NCI-H226 (cell line): ENCODE measurements at regions not wholly inside any gene's neighbourhood (a gene's known extent, or its start where the extent isn't known, plus 50 kb on each side); places are given as distances from the start of the nearest gene placed in this dataset.

Experiments used
- DNase-seq: peaks from one replicate; pipeline ENCODE4 v3.0.0-alpha.2; 2015

DNA sequence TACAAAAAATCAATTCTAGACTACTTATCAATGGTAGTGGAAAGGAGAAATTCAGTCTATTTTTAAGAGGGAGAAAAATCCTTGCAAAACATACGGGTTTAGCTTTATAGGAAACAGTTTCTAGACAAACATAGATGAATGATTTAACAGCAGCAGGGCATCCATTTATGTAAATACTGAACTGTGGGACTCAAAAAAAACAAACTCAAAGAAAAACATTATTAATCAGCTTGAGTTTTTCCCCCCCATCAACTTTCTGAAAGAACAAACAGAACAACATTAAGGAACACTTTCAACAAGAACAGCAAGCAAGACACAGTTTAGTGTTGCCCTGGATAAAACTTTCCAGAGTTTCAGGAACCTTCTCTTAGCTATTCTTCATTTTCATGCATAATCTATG lies 147.3 kb upstream of the KCNK2 start:
- no peak for DNase-seq

- no peak for DNase-seq
Observed at GRCh38 chr1:214939180-214939579, 143.4 kb upstream of the KCNK2 start.

DNA sequence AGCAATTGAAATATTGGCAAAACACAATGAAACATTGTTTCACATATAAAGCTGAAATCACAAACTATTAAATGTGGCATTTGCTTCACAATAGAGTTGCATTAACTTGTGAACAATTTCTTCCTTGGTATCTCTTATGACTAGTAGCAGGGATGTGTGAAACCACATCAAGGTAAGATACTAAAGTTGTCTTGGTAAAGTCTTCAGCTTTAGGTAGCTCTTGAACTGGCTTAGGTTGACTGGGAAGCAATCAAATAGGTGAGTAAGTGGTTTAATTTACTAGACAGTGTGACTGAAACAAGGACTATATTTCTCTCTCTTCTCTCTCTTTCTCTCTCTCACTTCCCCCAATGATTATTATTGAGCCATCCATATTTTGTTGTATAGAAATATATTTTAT lies 141.5 kb upstream of the KCNK2 start:
- DNase-seq = no peak

DNA sequence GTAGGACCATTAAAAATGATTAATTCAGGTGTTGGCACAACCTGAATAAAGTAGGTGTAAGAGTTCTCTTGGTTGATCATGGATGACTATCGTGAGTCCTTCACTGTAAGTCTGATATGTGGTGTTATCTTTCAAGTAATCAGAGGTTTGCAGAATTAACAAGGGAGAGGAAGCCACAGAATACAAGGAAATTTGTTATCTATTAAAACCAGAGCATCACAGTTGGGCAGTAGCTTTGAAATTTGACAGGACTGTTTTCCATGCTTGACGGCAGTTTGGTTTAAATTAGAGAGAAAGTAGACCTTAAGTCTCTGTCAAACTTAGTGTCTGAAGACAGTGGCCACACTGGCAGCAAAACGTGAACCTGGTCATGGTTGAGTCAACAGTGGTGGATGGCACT lies 139.5 kb upstream of the KCNK2 start:
- DNase-seq = no peak

- DNase-seq = no peak
Observed at GRCh38 chr1:214946615-214947014, 135.9 kb upstream of the KCNK2 start.

GRCh38 chr1:214952648-214953047 lies 129.9 kb upstream of the KCNK2 start:
- no peak for DNase-seq

GRCh38 chr1:214953901-214954616 lies 128.5 kb upstream of the KCNK2 start:
- no peak for DNase-seq

DNA sequence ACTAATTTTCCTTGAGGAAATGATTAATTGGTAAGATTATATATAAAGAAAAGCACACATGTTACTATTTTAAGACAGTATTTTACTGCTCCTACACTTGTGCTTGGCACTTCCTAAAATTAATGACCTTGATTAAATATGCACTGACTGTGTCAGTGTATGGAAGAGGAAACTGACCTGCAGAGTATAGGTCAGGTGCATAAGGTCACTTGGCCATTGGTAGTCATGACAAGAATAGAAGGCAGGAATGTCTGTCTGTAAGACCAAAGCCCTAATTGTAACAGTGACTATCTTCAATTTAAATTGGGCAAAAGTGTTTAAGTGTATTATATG lies 128.0 kb upstream of the KCNK2 start:
- no peak for DNase-seq

DNA sequence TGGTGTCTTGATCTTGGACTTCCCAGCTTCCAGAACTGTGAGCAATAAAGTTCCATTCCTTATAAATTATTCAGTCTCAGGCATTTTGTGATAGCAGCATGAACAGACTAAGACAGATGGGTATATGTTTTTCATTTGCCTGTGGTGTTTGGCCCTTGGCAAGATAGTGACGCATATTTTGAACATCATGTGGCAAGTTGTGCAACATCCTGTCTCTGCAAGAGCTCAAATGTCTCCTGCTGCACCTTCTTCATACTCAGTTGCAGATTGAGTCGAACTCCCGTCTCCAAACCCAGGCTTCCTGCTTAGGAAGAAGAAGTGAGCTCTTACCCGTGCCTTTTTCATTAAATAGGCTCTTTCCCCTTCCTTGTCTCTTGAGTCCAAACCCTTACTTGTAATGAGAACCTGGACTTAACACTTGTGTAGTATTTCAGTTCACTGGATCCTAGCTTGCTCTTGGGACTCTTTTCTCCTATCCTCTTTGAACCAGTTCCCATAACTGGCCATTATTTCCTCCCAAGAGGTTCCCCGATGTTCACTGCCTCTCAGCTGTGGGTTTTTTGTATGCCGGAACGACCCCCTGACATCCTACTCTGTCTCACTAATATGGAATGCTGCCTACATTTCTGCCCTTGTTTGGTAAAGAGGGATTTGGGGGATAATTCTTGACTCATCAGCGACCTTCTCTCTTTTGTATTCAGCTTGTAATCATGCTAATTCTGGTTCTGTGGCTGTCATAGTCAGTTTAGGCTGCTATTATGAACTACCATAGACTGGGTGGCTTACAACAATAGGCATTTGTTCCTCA lies 125.0 kb upstream of the KCNK2 start:
- DNase-seq = peak; percentile 87

DNA sequence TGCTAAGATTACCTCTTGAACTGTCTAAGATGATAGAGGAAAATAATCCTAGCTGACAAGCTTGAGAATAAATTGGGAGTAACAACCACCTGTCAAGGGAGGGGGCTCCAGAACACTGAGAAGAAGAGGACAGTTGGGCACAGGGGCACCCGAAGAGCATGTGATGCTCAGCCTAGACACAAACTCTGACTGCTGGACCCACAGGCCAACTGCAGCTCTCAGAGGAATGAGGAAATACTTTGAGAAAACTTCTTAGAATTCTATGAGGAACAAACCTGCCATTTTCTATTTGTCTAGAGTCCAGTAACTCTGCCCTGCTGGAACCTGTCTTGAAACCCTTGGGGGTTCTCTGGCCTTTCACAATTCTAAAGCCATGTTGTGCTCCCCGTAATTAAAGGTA lies 124.1 kb upstream of the KCNK2 start:
- no peak for DNase-seq

DNA sequence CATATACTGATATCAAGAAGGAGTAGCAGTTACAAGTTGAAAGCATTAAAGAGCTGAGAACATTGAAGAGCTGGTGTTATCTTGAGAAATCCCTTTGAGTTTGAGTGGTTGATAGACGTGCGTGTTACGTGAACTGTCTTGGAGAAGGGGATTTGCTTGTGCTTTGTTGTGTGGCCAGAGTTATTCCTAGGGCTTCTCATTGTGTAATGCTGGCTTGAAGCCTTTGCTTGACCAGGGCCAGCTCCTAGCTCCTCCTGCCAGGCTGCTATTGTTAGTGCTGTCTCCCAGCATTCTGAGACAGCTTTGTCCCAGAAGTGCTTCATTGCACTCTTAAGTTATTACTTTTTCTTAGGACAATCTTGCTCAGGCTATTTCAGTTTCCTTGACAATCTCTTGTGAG lies 116.2 kb upstream of the KCNK2 start:
- DNase-seq = no peak

DNA sequence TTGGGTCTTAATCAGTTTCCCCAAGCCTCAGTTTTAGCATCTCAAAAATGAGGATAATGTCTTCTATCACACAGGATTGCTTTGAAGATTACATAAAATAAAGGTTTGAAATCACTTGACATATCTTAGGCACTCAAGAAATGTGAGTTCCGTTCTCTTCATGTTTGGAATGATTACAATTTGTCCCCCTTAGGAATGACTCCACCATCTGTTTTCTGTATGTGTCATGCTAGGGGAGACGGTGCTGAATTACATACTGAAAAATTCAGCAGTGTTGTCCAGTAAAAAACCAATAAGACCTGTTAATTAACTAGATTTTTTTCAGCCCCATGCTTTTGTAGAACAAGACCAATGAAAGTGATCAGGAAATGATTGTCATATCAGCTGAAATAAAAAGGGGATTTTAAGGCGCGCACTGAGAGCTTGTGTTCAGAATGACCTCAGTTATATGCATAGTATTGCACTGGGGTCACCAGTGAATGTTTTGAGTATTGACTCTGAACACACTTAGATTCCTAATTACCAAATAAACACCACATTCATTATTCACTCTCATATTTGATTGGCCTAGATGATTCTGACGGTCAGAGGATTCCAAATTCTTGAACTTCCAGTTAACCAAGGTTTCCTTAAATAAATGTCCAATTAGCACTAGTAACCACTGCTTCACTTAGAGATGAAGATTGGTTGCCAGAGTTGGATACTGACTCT lies 114.5 kb upstream of the KCNK2 start:
- no peak for DNase-seq

GRCh38 chr1:214970016-214970415 lies 112.5 kb upstream of the KCNK2 start:
- DNase-seq = no peak

DNA sequence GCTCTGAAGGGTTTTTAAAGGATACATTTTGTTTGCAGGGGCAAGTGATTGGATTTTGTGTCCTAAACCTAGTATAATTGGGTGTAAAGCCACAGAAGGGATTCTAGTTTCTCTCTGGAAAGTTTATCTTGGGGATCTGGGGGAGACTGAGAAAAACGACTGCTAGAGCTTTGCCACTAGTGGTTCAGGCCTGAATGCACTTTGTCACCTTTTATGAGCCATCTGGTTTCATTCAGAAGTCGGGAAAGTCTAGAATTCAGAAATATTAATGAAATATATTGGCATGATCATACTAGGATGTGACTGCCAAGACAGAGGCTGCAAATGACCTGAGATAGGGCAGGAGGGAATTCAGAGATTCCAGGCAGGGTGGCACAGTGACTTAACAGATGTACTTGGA lies 111.5 kb upstream of the KCNK2 start:
- DNase-seq = no peak

- DNase-seq = no peak
Observed at GRCh38 chr1:214974002-214974401, 108.5 kb upstream of the KCNK2 start.

GRCh38 chr1:214976665-214977064 lies 105.9 kb upstream of the KCNK2 start:
- DNase-seq = no peak

GRCh38 chr1:214977110-214977509 lies 105.4 kb upstream of the KCNK2 start:
- DNase-seq = no peak

DNA sequence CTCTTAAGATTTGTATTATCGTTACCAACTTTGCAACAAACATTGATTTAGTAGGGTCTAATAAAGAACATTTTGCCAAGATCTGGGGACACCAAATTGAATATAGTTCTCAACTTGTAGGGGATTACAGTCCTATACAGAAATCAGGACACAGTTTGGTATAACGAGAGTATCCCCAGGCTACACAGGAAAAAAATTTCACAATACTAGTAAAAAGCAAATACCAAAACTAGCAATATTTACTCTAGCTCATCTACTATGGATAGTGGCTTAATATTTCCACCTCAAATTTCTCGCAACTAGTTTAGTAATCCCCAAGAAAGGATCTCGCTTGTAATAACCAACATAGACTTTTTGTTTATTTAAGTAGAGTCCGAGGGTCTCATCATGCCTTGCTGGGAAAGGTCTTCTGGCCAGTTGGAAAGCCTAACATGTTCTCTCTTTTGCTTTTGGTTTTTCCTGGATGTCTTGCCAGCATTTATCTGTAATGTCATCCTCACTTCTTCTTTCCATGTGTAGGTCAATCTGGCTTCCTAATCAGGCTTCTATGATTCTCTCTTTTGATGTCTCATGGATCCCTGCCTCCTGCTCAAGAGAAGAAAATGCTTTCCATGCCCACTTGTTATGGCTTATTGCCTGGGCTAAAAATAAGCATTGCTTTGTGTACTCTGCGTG lies 104.7 kb upstream of the KCNK2 start:
- DNase-seq = no peak

GRCh38 chr1:214979191-214979590 lies 103.3 kb upstream of the KCNK2 start:
- no peak for DNase-seq

GRCh38 chr1:214980921-214981320 lies 101.6 kb upstream of the KCNK2 start:
- DNase-seq = no peak

- peak; percentile 50 for DNase-seq
Observed at GRCh38 chr1:214983126-214983869, 99.2 kb upstream of the KCNK2 start.

DNA sequence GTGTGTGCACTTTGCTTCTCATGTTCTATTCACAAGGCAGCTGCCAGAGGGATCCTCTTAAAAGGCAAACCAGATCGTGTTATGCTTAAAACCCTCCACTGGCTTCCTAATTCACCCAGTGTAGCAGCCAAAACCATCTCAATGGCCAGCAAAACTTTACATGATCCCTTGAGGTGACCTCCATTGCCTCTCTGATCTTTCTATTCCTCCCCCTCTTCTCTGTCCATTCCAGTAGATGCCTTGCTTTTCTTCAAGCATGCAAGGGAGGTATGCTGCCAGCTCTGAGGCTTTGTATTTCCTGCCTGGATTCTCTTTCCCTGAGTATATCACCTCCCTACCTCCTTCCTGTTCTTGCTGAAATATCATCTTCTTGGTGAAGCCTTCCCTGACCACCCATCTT lies 93.2 kb upstream of the KCNK2 start:
- peak; percentile 82 for DNase-seq

DNA sequence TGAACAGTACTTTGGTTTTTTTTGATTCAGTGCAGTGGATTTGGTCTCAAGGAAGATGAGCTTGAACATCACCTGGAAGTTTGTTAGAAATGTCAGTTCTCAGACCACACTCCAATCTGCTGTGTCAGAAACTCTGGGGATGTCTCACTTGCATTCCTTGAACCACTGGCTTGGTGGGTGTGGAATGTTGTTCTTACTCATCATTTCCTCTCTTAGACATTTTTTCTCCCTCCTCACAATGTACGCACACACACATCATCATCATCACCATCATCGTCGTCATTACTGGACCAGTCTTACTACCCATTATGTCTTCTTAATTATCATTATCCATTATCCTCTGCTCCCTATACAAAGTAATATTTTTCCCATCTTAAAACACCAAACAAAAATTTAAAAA lies 91.9 kb upstream of the KCNK2 start:
- peak; percentile 86 for DNase-seq
